B cell (primary cell): ENCODE measurements at regions not wholly inside any gene's neighbourhood (a gene's known extent, or its start where the extent isn't known, plus 50 kb on each side); places are given as distances from the start of the nearest gene placed in this dataset.

ENCODE experiments used
- CTCF ChIP-seq: fragments of 200-600 bp; IDR thresholded peaks from one replicate; pipeline ENCODE4 v1.8.0; 2022; ENCODE audit warnings: antibody characterized with exemption, mild to moderate bottlenecking
- EZH2 ChIP-seq: IDR thresholded peaks from 2 replicates; pipeline ENCODE4 v1.6.1; 2012; ENCODE audit warnings: borderline replicate concordance, low read depth, mild to moderate bottlenecking, moderate library complexity, low read length; ENCODE audit not compliant: insufficient read depth, poor library complexity, severe bottlenecking

GRCh38 chr11:104541701-104542100, 356.6 kb downstream of the CASP12 start:
- TF ChIP-seq CTCF: no peak
- no peak for TF ChIP-seq EZH2
